ENCODE measurements at regions not wholly inside any gene's neighbourhood (a gene's known extent, or its start where the extent isn't known, plus 50 kb on each side); places are given as distances from the start of the nearest gene placed in this dataset.

- 85% methylated on average over 9 of the region's 10 CpGs; no CpG with 5 or more reads in 1 of the 2 experiments for WGBS, 2 experiments (ENCODE audit: extremely low coverage in 1 of 2, insufficient coverage in 1 of 2, insufficient read length in 1 of 2, insufficient replicate concordance in 2 of 2, low coverage in 1 of 2, low lambda C conversion rate in 2 of 2, missing lambda C conversion rate in 1 of 2)
- FAIRE-seq = no peak
Measured at GRCh38 chr20:58142843-58143185, 85.6 kb downstream of the ANKRD60 start.

More at GRCh38 chr20:58142843-58143185, 85.6 kb downstream of the ANKRD60 start:
- Histone ChIP-seq H3K79me2 (ENCODE audit: control insufficient read depth in 1 of 2, insufficient read depth in 2 of 2, low read length in 2 of 2) (no peaks in the 10 kb centered on the region), H3K36me3 (ENCODE audit: control insufficient read depth in 2 of 4, insufficient read depth in 4 of 4, low read length in 3 of 4) (no peaks in the 10 kb centered on the region), H2BK5ac (ENCODE audit: low read depth, low read length) (no peak overlapping the region), H4K20me1 (replicated peaks in 1 of 2; ENCODE audit: control insufficient read depth in 1 of 2, insufficient read depth in 2 of 2, low read length in 2 of 2) (no peaks in the 10 kb centered on the region), H3K9me3 (ENCODE audit: insufficient read depth in 2 of 2, low read depth in 1 of 2, low read length in 1 of 2) (no peaks in the 10 kb centered on the region), H3K79me1 (ENCODE audit: low read depth, low read length) (no peaks in the 10 kb centered on the region), H3K27ac (ENCODE audit: low read depth, low read length) (no peak overlapping the region), H3K27me3 (replicated peaks in 1 of 4; ENCODE audit: control insufficient read depth in 3 of 4, extremely low read depth in 1 of 4, insufficient read depth in 3 of 4, low read length in 3 of 4) (no peaks in the 10 kb centered on the region; a peak in 2 of 7 replicates), H2BK15ac (ENCODE audit: low read length) (no peak overlapping the region), H2BK120ac (replicated peaks; ENCODE audit: low read depth, low read length) (no peak overlapping the region), H4K91ac (replicated peaks; ENCODE audit: insufficient read length, low read length) (no peak overlapping the region), H4K5ac (ENCODE audit: insufficient read length, low read depth, low read length) (no peak overlapping the region), H2AK5ac (ENCODE audit: low read depth, low read length) (no peak overlapping the region), H3K4me2 (ENCODE audit: insufficient read depth in 1 of 2, low read depth in 2 of 2, low read length in 2 of 2) (no peak overlapping the region), H3K18ac (ENCODE audit: extremely low read depth, low read length) (no peak overlapping the region), H3K4me1 (replicated peaks in 1 of 4; ENCODE audit: control insufficient read depth in 3 of 4, insufficient read depth in 4 of 4, low read length in 3 of 4) (peaks cover 0 to 4% (median 0%) of the 10 kb centered on the region in 4 experiments; a peak in 1 of 7 replicates), H3K9ac (replicated peaks in 1 of 4; ENCODE audit: extremely low read depth in 1 of 4, low read depth in 3 of 4, low read length in 3 of 4) (no peak overlapping the region), H2BK20ac (ENCODE audit: low read length) (no peak overlapping the region), H3K14ac (ENCODE audit: insufficient read length) (no peak overlapping the region), H3K56ac (replicated peaks; ENCODE audit: insufficient read length, low read depth, low read length) (no peak overlapping the region), H3K23me2 (ENCODE audit: low read depth, low read length) (no peaks in the 10 kb centered on the region; the same call in 1 of the 2 replicates), H3K4ac (replicated peaks; ENCODE audit: insufficient read length, low read depth, low read length) (no peak overlapping the region), H3K23ac (ENCODE audit: insufficient read length) (no peak overlapping the region), H2BK12ac (ENCODE audit: low read depth, low read length) (no peak overlapping the region), H2AFZ (ENCODE audit: low read length) (no peak overlapping the region), H3K4me3 (ENCODE audit: extremely low read depth in 1 of 4, insufficient read depth in 2 of 4, low read depth in 3 of 4, low read length in 4 of 4) (no peak overlapping the region), H4K8ac (ENCODE audit: extremely low read depth, insufficient read depth, low read length) (no peak overlapping the region)
- no peak for DNase-seq (ENCODE audit: low read depth in 1 of 2, low spot score in 2 of 2)
- ChIA-PET CTCF (ENCODE audit: partially characterized antibody) (no interaction called here), POLR2A (ENCODE audit: partially characterized antibody) (no interaction called here)
- TF ChIP-seq CHD2 (IDR thresholded peaks at IDR 0.05; ENCODE audit: low read length) = no peak
- no peak for TF ChIP-seq ATF3 (IDR thresholded peaks at IDR 0.05; ENCODE audit: insufficient read depth, low read depth, low read length)
- no peak for TF ChIP-seq CTBP2 (IDR thresholded peaks at IDR 0.05; ENCODE audit: borderline replicate concordance, insufficient read depth, insufficient read length, low read length)
- no peak for TF ChIP-seq TEAD4 (IDR thresholded peaks at IDR 0.05; ENCODE audit: low read depth, low read length)
- no peak for TF ChIP-seq SUZ12 (IDR thresholded peaks at IDR 0.05; ENCODE audit: low read length)
- TF ChIP-seq POLR2A (IDR thresholded peaks at IDR 0.05; ENCODE audit: control extremely low read depth in 1 of 2, low read depth in 2 of 2, low read length in 2 of 2) = no peak
- no peak for TF ChIP-seq ASH2L (IDR thresholded peaks at IDR 0.05; ENCODE audit: low read length)
- TF ChIP-seq NRF1 (IDR thresholded peaks at IDR 0.05; ENCODE audit: low read depth, low read length) = no peak
- no peak for TF ChIP-seq CBX5 (IDR thresholded peaks at IDR 0.05; ENCODE audit: low read depth, low read length)
- no peak for TF ChIP-seq TAF1 (IDR thresholded peaks at IDR 0.05; ENCODE audit: low read depth, low read length)
- no peak for TF ChIP-seq CREB1 (IDR thresholded peaks at IDR 0.05)
- no peak for TF ChIP-seq TAF7 (optimal IDR thresholded peaks at IDR 0.05; ENCODE audit: borderline replicate concordance, low read depth, low read length)
- TF ChIP-seq PHF8 (conservative IDR thresholded peaks at IDR 0.05; ENCODE audit: low read depth, low read length) = no peak
- TF ChIP-seq POLR2AphosphoS5 (IDR thresholded peaks at IDR 0.05; ENCODE audit: low read depth, low read length) = no peak
- no peak for TF ChIP-seq E2F6 (IDR thresholded peaks at IDR 0.05)

Measured in H1 (cell line).